Loucy (cell line): ENCODE measurements at regions not wholly inside any gene's neighbourhood (a gene's known extent, or its start where the extent isn't known, plus 50 kb on each side); places are given as distances from the start of the nearest gene placed in this dataset.

Experiments used
- EZH2phosphoT487 ChIP-seq: fragments of 200-600 bp; IDR thresholded peaks from 2 replicates; pipeline ENCODE4 v1.6.1; 2018; ENCODE audit warnings: antibody characterized with exemption, mild to moderate bottlenecking, moderate library complexity, borderline replicate concordance
- TF ChIP-seq, protein P1 (sequence below): fragments of 200-600 bp; sonication (generic); conservative IDR thresholded peaks from 2 replicates; pipeline ENCODE4 v1.5.1; 2014; ENCODE audit warnings: mild to moderate bottlenecking, antibody characterized with exemption, low read length

DNA sequence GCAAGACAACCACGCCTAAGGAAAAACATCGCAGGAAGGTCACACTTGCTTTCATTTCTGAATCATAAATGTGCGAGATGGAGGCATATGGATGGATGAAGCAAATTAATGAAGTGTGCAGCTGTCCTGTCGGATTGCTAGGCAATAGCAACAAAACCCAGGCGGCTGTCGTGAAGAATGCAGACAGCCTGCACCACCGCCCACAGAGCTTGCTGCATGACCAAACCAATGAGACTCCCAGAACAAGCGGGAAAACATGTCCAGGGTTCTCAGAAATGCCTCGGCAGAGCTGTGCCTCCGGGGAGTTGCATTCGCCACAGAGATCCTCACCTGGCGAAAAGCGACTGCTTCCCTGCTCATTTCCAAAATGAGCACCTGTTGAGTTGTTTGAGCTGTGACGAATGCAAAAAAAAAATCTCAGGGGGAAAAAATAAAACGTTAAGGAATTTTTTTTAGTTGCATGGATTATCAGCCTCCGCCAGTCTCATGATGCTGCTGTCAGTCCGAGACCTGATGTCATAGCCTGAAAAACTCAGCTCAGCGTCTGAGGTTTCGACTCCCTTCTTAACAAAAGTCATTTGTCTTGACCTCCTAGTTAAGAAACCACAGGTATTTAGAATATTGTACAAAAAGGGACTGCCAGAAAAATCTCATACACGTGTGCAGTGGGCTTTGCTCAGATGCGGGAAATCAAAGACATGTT is 155.5 kb upstream of the MXRA5 start:
- TF ChIP-seq, protein P1, sequence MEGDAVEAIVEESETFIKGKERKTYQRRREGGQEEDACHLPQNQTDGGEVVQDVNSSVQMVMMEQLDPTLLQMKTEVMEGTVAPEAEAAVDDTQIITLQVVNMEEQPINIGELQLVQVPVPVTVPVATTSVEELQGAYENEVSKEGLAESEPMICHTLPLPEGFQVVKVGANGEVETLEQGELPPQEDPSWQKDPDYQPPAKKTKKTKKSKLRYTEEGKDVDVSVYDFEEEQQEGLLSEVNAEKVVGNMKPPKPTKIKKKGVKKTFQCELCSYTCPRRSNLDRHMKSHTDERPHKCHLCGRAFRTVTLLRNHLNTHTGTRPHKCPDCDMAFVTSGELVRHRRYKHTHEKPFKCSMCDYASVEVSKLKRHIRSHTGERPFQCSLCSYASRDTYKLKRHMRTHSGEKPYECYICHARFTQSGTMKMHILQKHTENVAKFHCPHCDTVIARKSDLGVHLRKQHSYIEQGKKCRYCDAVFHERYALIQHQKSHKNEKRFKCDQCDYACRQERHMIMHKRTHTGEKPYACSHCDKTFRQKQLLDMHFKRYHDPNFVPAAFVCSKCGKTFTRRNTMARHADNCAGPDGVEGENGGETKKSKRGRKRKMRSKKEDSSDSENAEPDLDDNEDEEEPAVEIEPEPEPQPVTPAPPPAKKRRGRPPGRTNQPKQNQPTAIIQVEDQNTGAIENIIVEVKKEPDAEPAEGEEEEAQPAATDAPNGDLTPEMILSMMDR = no peak
- TF ChIP-seq EZH2phosphoT487 = no peak
